ENCODE measurements at regions not wholly inside any gene's neighbourhood (a gene's known extent, or its start where the extent isn't known, plus 50 kb on each side); places are given as distances from the start of the nearest gene placed in this dataset.

- no peak for DNase-seq (ENCODE audit: low spot score)
Measured at GRCh38 chr10:78759456-78760120, 309.2 kb upstream of the ZMIZ1 start.

- DNase-seq (ENCODE audit: low spot score): no peak
Measured at GRCh38 chr10:78760463-78761310, 308.1 kb upstream of the ZMIZ1 start.

DNA sequence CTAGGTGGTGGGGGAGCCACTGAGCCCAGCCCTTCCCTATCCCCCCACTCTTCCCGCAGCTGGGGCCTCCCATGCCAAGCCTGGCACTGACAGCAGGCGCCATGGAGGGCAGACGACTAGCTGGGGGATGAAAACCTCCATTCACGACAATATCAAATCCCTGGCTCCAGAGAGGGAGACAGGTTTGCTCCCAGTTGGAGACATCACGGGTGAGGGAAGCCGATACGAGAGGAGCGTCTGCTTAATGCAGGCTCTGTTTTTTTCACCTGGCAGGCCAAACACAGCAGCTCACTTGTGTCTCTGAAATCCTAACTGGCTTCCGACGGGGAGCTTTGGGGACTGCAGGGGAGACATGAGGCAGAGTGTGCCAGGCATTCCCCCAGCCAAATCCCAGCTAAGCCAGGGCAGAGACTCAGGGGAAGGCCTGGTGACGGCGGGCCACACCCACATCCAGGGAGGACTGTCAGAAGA is 307.4 kb upstream of the ZMIZ1 start:
- DNase-seq (ENCODE audit: low spot score): no peak

DNA sequence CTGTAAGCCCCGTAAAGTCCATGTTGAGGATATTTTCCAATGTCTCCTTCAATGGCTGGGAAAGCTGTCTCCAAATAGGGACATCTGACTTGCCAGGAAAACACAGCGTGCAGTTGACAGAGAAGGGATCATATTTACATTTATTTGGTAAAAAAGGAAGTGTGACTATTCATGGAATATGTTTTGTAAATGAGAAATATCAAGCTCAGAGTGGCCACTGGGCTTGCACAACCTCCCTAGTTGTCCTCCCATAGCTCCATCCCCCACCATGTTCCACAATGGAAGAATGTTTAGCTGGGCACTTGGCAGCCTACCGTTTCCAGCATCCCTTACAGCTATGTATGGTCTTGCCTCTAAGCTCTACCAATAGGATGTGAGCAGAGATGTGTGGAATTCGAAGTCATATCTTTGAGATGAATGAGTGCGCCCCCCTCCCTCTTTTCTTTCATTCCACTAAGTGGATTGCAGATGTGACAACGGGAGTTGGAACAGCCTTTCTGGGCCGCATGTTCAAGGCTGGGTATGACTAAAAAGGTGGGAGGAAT is 306.6 kb upstream of the ZMIZ1 start:
- DNase-seq (ENCODE audit: low spot score): no peak

DNA sequence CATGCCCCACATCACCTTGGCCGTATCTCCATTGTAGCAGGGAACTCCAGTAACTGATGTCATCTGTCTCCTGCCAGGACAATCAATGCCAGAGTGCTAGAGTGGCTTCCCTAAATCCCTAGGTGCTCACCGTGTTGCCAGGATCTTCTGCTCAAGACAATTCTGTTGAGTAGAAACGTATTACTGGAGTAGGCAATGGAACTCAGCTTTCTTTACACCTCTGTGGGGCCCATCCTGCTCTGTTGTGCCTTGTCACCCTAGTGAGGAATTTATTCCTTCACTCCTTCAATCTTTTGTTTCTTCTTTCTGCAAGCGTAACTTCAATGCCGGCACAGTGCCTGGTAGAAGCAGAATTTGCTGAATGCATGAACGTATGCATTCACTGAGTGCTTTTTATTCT is 305.5 kb upstream of the ZMIZ1 start:
- no peak for DNase-seq (ENCODE audit: low spot score)

DNA sequence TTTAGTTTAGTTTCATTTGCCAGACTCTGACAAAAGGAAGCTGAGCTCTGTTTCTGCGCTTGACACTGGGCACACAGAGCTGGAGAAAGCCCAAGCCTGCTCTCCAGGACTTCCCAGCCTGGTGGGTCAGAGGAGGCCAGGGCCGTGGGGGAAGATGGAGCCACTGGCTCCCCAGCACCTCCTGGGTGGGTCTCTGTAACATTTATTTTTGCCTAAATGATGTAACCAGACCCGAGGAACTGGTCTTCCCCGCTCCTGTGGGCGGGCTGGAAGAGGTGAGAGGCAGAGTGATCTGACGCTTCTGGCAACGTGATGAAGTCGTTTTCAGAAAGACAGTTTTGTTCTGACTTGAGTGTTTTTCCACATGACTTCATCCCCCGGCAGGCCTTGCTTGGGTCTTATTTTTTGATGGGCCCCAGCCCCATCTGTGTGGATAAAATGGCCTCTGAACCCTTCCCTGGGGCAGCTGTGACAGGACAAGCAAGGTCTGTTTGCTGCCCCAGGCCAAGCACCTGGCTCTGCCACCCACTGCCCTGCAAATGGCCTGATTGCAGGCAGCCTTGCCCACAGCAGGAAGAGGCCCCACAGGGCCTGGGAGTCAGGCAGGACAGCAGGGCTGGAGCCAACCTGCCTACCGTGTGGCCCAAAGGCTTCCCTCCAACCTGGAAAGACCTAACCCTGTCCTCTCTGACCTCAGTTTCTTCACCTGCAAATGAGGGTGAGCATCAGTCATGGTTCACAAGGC is 304.9 kb upstream of the ZMIZ1 start:
- DNase-seq (ENCODE audit: low spot score): no peak

- DNase-seq (ENCODE audit: low spot score): no peak
Measured at GRCh38 chr10:78764436-78764835, 304.3 kb upstream of the ZMIZ1 start.

- DNase-seq (ENCODE audit: low spot score): no peak
Measured at GRCh38 chr10:78764846-78765430, 303.8 kb upstream of the ZMIZ1 start.

DNA sequence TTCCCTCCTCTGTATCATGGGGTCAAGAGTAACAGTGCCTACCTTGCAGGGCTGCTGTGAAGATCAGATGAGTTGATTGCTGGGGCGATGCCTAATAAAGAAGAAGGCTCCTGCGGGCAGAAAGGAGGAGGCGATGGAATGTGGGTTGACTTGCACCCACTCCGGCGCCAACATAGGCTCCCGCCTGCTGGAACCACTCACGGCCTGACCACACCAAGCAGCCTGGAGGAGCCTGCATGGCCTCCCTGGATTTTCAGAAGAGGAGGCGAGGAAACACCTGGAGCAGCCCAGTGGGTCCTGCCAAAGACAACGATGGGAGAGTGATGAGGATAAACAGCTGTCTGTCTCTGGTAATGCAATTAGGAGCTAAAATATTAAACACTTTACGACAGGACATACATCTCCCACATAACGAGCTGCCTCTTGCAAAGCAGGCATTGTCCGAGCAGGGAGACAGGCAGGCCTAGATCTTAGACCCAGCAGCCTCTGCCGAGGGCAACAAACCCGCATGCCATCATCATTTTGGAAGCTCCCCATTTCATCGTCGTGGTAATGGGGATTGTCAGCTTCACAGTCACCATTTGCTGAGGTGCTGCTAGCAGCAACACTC is 302.9 kb upstream of the ZMIZ1 start:
- DNase-seq (ENCODE audit: low spot score): no peak

DNA sequence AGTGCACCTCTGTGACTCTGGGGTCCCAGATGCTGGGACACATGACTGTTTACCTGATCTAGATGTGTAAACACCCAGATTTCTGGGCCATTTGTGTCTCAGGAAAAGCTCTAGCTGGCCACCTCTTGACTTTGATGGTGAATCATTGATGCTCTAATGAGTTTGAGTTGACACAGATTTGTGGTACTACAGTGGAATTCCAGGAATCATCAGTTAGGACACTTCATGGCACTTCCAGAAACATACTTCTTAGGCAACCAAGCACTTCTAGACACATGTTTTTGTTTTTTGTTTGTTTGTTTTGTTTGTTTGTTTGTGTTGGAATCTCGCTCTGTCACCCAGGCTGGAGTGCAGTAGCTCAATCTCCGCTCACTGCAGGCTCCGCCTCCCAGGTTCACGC is 302.2 kb upstream of the ZMIZ1 start:
- DNase-seq (ENCODE audit: low spot score): no peak

GRCh38 chr10:78768041-78768835 is 300.5 kb upstream of the ZMIZ1 start:
- DNase-seq (ENCODE audit: low spot score): no peak

DNA sequence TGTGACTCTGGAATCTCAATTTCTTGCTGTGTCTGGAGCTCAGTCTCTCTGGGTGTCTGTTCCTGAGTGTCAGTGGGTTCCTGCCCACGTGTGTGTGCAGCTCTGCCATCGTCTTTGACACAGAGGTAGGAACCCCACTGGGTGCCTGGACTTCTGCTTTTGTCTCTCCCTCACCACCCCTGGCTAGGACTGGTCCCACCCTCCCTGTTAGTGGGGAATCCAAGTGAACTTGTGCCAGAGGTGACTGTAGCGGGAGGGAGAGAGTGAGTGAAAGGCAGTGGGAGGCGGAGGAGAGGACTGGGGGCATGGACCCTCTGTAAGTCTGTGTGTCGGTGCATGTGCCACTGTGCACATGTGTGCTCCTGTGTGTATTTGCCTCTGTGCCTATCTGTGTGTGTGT is 299.9 kb upstream of the ZMIZ1 start:
- no peak for DNase-seq (ENCODE audit: low spot score)

DNA sequence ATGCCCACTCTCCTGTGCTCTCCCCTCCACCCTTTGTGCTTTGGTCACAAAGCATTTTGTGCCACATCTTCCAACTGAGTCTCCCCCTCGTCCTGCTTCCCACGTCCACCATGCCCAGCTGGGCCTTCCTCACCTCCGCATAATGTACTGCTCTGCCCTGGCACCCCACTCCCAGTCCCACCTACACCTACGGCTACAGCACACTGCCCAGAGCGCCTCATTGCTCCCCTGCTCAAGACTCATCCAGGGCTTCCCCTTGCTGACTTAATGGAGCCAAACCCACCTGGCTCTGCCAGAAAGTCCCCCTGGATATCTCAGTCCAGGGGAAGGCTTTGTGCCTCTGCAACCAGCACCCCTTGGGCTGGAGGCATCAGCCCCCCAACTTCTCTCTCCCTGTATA is 299.2 kb upstream of the ZMIZ1 start:
- no peak for DNase-seq (ENCODE audit: low spot score)

- no peak for DNase-seq (ENCODE audit: low spot score)
Measured at GRCh38 chr10:78770167-78771090, 298.3 kb upstream of the ZMIZ1 start.

DNA sequence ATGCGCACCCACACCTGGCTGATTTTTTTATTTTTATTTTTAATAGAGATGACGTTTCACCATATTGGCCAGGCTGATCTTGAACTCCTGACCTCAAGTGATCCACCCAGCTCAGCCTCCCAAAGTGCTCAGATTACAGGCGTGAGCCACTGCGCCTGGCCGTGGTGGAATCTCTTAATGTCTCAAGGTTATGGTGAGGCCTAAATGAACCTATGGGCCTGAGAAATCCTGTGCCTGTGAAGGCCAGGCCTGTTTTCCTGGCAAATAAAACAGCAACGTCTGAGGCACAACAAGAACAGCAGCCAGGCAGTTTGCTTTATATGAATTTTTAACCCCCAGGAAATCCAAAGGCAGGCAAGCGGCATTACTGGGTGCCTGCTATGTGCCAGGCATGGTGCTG is 297.5 kb upstream of the ZMIZ1 start:
- DNase-seq (ENCODE audit: low spot score): no peak

- no peak for DNase-seq (ENCODE audit: low spot score)
Measured at GRCh38 chr10:78771808-78772455, 296.8 kb upstream of the ZMIZ1 start.

DNA sequence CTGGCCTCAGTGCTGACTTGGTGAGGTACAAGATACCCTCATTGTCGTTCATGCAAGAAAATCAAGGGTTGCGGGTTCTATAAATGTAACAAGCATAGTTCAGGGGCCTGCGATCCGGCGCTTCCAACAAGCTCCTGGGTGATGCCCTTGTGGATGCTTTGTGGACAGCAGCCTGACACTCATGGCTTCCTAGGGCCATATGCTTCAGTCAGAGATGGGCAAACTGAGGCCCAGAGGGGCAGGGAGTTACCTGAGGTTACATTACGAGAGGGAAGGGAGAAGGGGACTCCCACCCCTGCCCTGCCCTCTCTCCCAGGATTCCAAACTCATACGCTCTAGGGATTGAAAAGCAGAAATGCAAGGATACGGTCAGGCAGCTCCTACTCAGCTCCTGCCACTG is 296.3 kb upstream of the ZMIZ1 start:
- no peak for DNase-seq (ENCODE audit: low spot score)

GRCh38 chr10:78772986-78773530 is 295.7 kb upstream of the ZMIZ1 start:
- DNase-seq (ENCODE audit: low spot score): no peak

GRCh38 chr10:78774614-78774998 is 294.2 kb upstream of the ZMIZ1 start:
- DNase-seq (ENCODE audit: low spot score): no peak

Data from hematopoietic multipotent progenitor cell treated with erythropoietin and hydrocortisone succinate and interleukin-3 and kit ligand, for 17 days (in vitro differentiated cells).